Tibial nerve (tissue), 4 donors: ENCODE measurements at regions not wholly inside any gene's neighbourhood (a gene's known extent, or its start where the extent isn't known, plus 50 kb on each side); places are given as distances from the start of the nearest gene placed in this dataset.

Experiments
- EP300 ChIP-seq, 2 donors: sonication (generic); formaldehyde crosslinking; IDR thresholded peaks; one replicate each; pipeline ENCODE4 v1.6.1; 2017; ENCODE audit warnings: antibody characterized with exemption in 2 of 2, mild to moderate bottlenecking in 1 of 2
- TF ChIP-seq, protein P1 (sequence below), 5 experiments: fragments of 200-600 bp in 3 of 5; fragments of 450-650 bp in 2 of 5; sonication (generic) in 3 of 5; IDR thresholded peaks; one replicate each; pipeline ENCODE4 v1.5.1; 2016 to 2019; ENCODE audit warnings: antibody characterized with exemption in 5 of 5, mild to moderate bottlenecking in 3 of 5, moderate library complexity in 2 of 5

- TF ChIP-seq, protein P1, sequence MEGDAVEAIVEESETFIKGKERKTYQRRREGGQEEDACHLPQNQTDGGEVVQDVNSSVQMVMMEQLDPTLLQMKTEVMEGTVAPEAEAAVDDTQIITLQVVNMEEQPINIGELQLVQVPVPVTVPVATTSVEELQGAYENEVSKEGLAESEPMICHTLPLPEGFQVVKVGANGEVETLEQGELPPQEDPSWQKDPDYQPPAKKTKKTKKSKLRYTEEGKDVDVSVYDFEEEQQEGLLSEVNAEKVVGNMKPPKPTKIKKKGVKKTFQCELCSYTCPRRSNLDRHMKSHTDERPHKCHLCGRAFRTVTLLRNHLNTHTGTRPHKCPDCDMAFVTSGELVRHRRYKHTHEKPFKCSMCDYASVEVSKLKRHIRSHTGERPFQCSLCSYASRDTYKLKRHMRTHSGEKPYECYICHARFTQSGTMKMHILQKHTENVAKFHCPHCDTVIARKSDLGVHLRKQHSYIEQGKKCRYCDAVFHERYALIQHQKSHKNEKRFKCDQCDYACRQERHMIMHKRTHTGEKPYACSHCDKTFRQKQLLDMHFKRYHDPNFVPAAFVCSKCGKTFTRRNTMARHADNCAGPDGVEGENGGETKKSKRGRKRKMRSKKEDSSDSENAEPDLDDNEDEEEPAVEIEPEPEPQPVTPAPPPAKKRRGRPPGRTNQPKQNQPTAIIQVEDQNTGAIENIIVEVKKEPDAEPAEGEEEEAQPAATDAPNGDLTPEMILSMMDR (IDR thresholded peaks at IDR 0.05) = no peak
- no peak for TF ChIP-seq EP300 (IDR thresholded peaks at IDR 0.05)
Measured at GRCh38 chr1:81446000-81446669, 354.6 kb upstream of the ADGRL2 start.
